ENCODE measurements at regions not wholly inside any gene's neighbourhood (a gene's known extent, or its start where the extent isn't known, plus 50 kb on each side); places are given as distances from the start of the nearest gene placed in this dataset.

DNA sequence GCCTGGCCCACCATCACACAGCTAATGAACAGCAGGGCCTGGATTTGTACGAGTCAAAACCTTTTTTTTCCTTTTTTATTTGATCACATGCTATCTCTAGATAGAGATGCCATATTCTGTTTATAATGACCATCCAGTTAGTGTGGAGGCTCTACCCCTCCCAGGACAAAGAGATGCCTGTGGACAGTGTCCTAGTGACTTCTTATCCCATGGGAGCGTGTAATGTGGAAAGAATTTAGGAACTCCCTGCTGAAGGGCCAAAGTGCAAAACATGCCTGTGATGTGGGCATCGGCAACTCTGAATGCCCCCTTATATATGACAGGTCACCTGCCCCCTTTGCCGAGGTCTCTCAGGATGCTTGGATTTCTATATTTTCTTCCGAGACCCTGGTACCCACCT is 292.2 kb downstream of the RRAGC start:
- DNase-seq (ENCODE audit: low read depth) = no peak
- H3K4me3 ChIP-seq (ENCODE audit: low read depth, low read length) = no peak overlapping the region
- TF ChIP-seq, protein P1, sequence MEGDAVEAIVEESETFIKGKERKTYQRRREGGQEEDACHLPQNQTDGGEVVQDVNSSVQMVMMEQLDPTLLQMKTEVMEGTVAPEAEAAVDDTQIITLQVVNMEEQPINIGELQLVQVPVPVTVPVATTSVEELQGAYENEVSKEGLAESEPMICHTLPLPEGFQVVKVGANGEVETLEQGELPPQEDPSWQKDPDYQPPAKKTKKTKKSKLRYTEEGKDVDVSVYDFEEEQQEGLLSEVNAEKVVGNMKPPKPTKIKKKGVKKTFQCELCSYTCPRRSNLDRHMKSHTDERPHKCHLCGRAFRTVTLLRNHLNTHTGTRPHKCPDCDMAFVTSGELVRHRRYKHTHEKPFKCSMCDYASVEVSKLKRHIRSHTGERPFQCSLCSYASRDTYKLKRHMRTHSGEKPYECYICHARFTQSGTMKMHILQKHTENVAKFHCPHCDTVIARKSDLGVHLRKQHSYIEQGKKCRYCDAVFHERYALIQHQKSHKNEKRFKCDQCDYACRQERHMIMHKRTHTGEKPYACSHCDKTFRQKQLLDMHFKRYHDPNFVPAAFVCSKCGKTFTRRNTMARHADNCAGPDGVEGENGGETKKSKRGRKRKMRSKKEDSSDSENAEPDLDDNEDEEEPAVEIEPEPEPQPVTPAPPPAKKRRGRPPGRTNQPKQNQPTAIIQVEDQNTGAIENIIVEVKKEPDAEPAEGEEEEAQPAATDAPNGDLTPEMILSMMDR (IDR thresholded peaks at IDR 0.05; ENCODE audit: control insufficient read depth, extremely low read depth, insufficient read depth) = no peak

DNA sequence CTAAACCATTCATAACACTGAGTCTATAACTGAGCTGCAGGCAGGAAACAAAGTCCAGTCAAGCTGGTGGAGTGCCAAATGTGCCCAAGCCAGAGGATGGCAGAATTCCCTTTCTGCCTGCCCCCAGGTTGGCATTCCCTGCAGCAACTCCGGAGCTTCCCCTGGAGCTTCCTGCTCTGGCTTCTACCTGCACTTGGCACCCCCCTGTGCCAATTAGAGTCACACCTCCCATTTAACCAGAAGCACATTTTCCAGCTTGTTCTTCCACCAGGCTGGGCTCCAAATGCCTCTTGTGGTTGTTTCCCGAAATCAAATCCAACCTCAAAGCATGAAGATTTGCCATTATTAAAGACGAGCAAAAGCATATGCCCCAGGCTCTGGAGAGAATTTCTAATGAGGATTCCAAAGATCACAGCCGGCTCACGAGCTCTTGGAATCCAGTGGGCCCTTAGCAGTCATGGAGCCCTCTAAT is 294.5 kb downstream of the RRAGC start:
- TF ChIP-seq, protein P1 (IDR thresholded peaks at IDR 0.05; ENCODE audit: control insufficient read depth, extremely low read depth, insufficient read depth) = no peak
- H3K4me3 ChIP-seq (ENCODE audit: low read depth, low read length) = no peak overlapping the region
- no peak for DNase-seq (ENCODE audit: low read depth)

DNA sequence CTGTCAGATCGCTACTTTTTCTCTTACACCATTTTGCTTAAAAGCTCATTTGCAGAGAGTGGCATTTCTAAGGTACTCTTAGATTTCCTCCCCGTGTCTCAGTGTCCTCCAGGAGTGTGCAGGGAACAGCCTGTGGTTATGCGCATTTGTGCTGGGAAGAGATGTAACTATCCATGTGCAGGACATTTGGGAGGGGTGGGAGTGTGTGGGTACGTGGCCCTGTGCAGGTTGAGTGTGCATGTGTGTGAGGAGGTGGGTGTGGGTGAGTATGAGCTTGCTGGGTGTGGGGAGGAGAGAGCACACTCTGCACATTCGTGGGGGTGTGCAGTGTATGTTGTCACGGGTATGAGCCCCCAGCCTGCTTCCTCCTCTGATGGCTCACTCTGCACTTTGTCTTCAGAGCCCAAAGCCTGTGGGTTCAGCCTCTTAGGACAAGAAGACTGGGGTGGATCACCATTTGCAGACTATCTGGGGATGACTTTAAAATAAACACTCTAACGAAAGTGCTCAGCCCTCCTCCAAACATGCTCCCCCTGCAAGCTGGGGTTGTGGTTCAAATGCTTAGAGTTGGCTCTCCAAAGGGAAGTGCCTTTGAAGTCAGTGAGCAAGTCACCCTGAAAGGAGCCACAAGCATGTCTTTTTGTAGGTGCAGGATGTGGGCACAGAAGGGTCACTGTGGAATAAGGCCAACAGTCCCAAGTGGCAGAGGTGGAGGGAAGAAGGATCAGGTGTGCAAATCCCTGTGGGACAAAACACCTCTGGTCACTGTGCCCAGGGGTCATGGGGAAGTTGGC is 295.4 kb downstream of the RRAGC start:
- H3K4me3 ChIP-seq (ENCODE audit: low read depth, low read length) = no peak overlapping the region
- TF ChIP-seq, protein P1 (IDR thresholded peaks at IDR 0.05; ENCODE audit: control insufficient read depth, extremely low read depth, insufficient read depth) = no peak
- no peak for DNase-seq (ENCODE audit: low read depth)

DNA sequence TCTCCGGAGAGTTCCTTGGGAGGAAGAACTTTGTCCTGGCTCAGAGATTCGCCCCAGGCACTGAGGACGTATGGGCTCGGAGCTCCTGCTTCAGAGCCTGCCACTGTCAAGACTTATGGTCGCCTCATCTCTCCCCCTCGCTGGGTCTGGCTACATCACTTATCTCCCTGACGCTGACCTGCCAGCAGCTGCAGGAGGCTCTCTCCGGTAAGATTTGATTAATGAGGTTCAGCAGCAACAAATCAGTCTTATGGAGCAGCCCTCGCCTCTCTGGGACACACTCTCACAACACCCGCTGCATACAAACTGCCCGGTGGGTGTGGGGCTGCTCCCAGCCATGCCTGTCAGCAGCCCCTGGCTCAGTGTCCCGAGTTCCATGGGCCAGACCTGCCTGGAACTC is 297.8 kb downstream of the RRAGC start:
- TF ChIP-seq, protein P1 (IDR thresholded peaks at IDR 0.05; ENCODE audit: control insufficient read depth, extremely low read depth, insufficient read depth) = no peak
- no peak overlapping the region for H3K4me3 ChIP-seq (ENCODE audit: low read depth, low read length)
- no peak for DNase-seq (ENCODE audit: low read depth)

DNA sequence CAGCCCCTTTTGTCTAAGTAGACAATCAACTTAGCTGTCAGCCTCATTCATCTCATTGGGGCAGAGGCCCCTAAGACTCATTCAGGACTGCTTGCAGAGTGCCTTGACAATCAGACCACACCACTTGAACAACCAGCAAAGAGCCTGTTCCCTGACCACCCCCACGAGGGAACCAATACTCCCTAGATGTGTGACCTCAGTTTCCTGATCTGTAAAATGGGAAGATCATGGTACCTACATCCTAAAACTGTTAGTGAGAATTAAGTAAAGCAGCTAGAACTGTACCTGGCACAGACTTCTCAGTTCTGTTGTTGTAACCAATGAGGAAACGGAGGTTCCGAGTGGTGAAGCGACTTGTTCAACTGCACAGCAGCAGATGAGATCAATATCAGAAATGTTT is 298.5 kb downstream of the RRAGC start:
- H3K4me3 ChIP-seq (ENCODE audit: low read depth, low read length) = no peak overlapping the region
- TF ChIP-seq, protein P1 (IDR thresholded peaks at IDR 0.05; ENCODE audit: control insufficient read depth, extremely low read depth, insufficient read depth) = no peak
- DNase-seq (ENCODE audit: low read depth) = no peak

DNA sequence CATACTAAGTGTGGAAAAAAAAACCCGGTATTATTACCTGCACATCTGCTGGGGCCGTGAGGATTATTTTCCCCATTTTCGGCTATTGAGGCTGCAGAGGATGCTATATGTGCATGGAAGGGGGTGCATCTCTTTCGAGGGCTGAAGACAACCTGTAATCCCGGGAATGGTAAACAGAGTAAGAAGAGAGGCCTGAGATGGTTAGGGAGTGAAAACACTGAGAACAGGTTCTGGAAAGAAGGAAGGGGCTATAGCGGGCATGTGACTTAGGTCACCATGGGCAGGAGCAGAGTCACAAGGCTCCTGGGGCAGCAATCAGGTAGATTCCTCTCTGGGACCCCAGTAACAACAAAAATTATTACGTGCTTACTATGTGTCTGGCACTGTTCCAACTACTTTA is 299.1 kb downstream of the RRAGC start:
- DNase-seq (ENCODE audit: low read depth) = no peak
- no peak overlapping the region for H3K4me3 ChIP-seq (ENCODE audit: low read depth, low read length)
- TF ChIP-seq, protein P1 (IDR thresholded peaks at IDR 0.05; ENCODE audit: control insufficient read depth, extremely low read depth, insufficient read depth) = no peak
